GM12892 (cell line): ENCODE measurements at regions not wholly inside any gene's neighbourhood (a gene's known extent, or its start where the extent isn't known, plus 50 kb on each side); places are given as distances from the start of the nearest gene placed in this dataset.

ENCODE experiments used
- POLR2A ChIP-seq: IDR thresholded peaks from 2 replicates; pipeline ENCODE4 v1.6.1; 2011; ENCODE audit warnings: low read depth, low read length, control low read depth
- TAF1 ChIP-seq: IDR thresholded peaks from 2 replicates; pipeline ENCODE4 v1.6.1; 2011; ENCODE audit warnings: low read depth, mild to moderate bottlenecking, control low read depth, low read length, borderline replicate concordance

GRCh38 chr12:38547586-38547985 lies 231.0 kb downstream of the ALG10B start:
- no peak for TF ChIP-seq TAF1
- TF ChIP-seq POLR2A: no peak
